Left ventricle myocardium inferior (tissue), 1 donor: ENCODE measurements at regions not wholly inside any gene's neighbourhood (a gene's known extent, or its start where the extent isn't known, plus 50 kb on each side); places are given as distances from the start of the nearest gene placed in this dataset.

ENCODE experiments used
- DNase-seq: peaks from one replicate; pipeline ENCODE4 v3.0.0-alpha.2; 2020
- H3K27ac ChIP-seq: fragments of 200-600 bp; replicated peaks from 2 replicates; pipeline ENCODE4 v1.8.0; 2021
- H3K27me3 ChIP-seq: fragments of 200-600 bp; 2 replicates; pipeline ENCODE4 v1.8.0; 2021; ENCODE audit warnings: low read depth
- H3K36me3 ChIP-seq: fragments of 200-600 bp; 2 replicates; pipeline ENCODE4 v1.8.0; 2021
- H3K4me1 ChIP-seq: fragments of 200-600 bp; 2 replicates; pipeline ENCODE4 v1.8.0; 2021
- H3K4me3 ChIP-seq: fragments of 200-600 bp; 2 replicates; pipeline ENCODE4 v1.8.0; 2021; ENCODE audit warnings: mild to moderate bottlenecking, moderate library complexity
- H3K9me3 ChIP-seq: fragments of 200-600 bp; replicated peaks from 2 replicates; pipeline ENCODE4 v1.8.0; 2021
- CTCF ChIP-seq: fragments of 200-600 bp; IDR thresholded peaks from 2 replicates; pipeline ENCODE4 v1.8.0; 2021; ENCODE audit warnings: antibody characterized with exemption, mild to moderate bottlenecking, borderline replicate concordance
- intact Hi-C: fragments of 100-400 bp; cut with micrococcal nuclease; formaldehyde crosslinking; loops from one replicate; pipeline ENCODE4 v1.11.0; 2022
- donor health status: DM: no; HTN: yes; CAD: no; lungs with severe emphysema.

GRCh38 chr13:21960108-21960507 is 289.2 kb downstream of the FGF9 start:
- no peak overlapping the region for H3K27ac ChIP-seq
- no peak for DNase-seq

GRCh38 chr13:21964686-21965085 is 293.8 kb downstream of the FGF9 start:
- H3K27me3 ChIP-seq, result peaks cover 5% of the 10 kb centered on the region
- H3K27ac ChIP-seq, result no peak overlapping the region
- H3K4me3 ChIP-seq, result no peak overlapping the region
- no peak for DNase-seq
- H3K36me3 ChIP-seq, result no peaks in the 10 kb centered on the region
- H3K9me3 ChIP-seq, result peaks cover 22% of the 10 kb centered on the region
- no peak for TF ChIP-seq CTCF
- intact Hi-C loops, result no loop called here
- no peaks in the 10 kb centered on the region for H3K4me1 ChIP-seq

More at GRCh38 chr13:21960108-21960507, 289.2 kb downstream of the FGF9 start:
- no peaks in the 10 kb centered on the region for H3K36me3 ChIP-seq
- TF ChIP-seq CTCF, result no peak
- intact Hi-C loops, result no loop called here
- no peaks in the 10 kb centered on the region for H3K4me1 ChIP-seq
- no peaks in the 10 kb centered on the region for H3K27me3 ChIP-seq
- H3K9me3 ChIP-seq, result peaks cover 22% of the 10 kb centered on the region
- H3K4me3 ChIP-seq, result no peak overlapping the region

- H3K27ac ChIP-seq, result no peak overlapping the region
- H3K4me3 ChIP-seq, result no peak overlapping the region
- H3K27me3 ChIP-seq, result peaks cover 5% of the 10 kb centered on the region
- DNase-seq, result no peak
- no peaks in the 10 kb centered on the region for H3K36me3 ChIP-seq
- TF ChIP-seq CTCF, result no peak
- H3K4me1 ChIP-seq, result no peaks in the 10 kb centered on the region
- peaks cover 22% of the 10 kb centered on the region for H3K9me3 ChIP-seq
- intact Hi-C loops, result no loop called here
These were observed 294.2 kb downstream of the FGF9 start for GRCh38 chr13:21965095-21965494.

GRCh38 chr13:21966014-21966413 is 295.1 kb downstream of the FGF9 start:
- no peak overlapping the region for H3K4me3 ChIP-seq
- no peak overlapping the region for H3K27ac ChIP-seq
- H3K4me1 ChIP-seq, result no peaks in the 10 kb centered on the region
- DNase-seq, result no peak
- H3K27me3 ChIP-seq, result peaks cover 5% of the 10 kb centered on the region
- H3K36me3 ChIP-seq, result no peaks in the 10 kb centered on the region
- TF ChIP-seq CTCF, result no peak
- intact Hi-C loops, result no loop called here
- peaks cover 22% of the 10 kb centered on the region for H3K9me3 ChIP-seq

- H3K27ac ChIP-seq, result no peak overlapping the region
- H3K36me3 ChIP-seq, result no peaks in the 10 kb centered on the region
- peaks cover 5% of the 10 kb centered on the region for H3K27me3 ChIP-seq
- H3K4me1 ChIP-seq, result no peaks in the 10 kb centered on the region
- no peak for TF ChIP-seq CTCF
- no peak overlapping the region for H3K4me3 ChIP-seq
- peaks cover 7% of the 10 kb centered on the region for H3K9me3 ChIP-seq
- intact Hi-C loops, result no loop called here
- DNase-seq, result no peak
These were observed 297.0 kb downstream of the FGF9 start for GRCh38 chr13:21967871-21968270.

- Histone ChIP-seq H3K27ac (no peak overlapping the region), H3K4me3 (no peak overlapping the region), H3K27me3 (peaks cover 5% of the 10 kb centered on the region), H3K9me3 (no peaks in the 10 kb centered on the region), H3K4me1 (no peaks in the 10 kb centered on the region), H3K36me3 (no peaks in the 10 kb centered on the region)
- DNase-seq, result no peak
- intact Hi-C loops, result no loop called here
- TF ChIP-seq CTCF, result no peak
These were observed 299.3 kb downstream of the FGF9 start for GRCh38 chr13:21970172-21970571.
